Brain microvascular endothelial cell (primary cell): ENCODE measurements at regions not wholly inside any gene's neighbourhood (a gene's known extent, or its start where the extent isn't known, plus 50 kb on each side); places are given as distances from the start of the nearest gene placed in this dataset.

Source experiments
- DNase-seq: peaks from one replicate; pipeline ENCODE4 v3.0.0-alpha.2; 2020
- H3K27ac ChIP-seq: fragments of 250-450 bp; sonication (Bioruptor Pico); 2 replicates; pipeline ENCODE4 v1.5.1; 2020; ENCODE audit warnings: mild to moderate bottlenecking, moderate library complexity
- H3K27me3 ChIP-seq: fragments of 250-450 bp; sonication (Bioruptor Pico); replicated peaks from 2 replicates; pipeline ENCODE4 v1.5.1; 2020; ENCODE audit warnings: mild to moderate bottlenecking
- H3K36me3 ChIP-seq: fragments of 250-450 bp; sonication (Bioruptor Pico); replicated peaks from 2 replicates; pipeline ENCODE4 v1.5.1; 2020; ENCODE audit warnings: mild to moderate bottlenecking
- H3K4me3 ChIP-seq: 2 replicates; pipeline ENCODE4 v1.5.1; 2011; ENCODE audit warnings: low read depth, mild to moderate bottlenecking, control low read depth, low read length, moderate library complexity
- CTCF ChIP-seq: IDR thresholded peaks from 2 replicates; pipeline ENCODE4 v1.5.1; 2011; ENCODE audit warnings: low read depth, mild to moderate bottlenecking, moderate library complexity, low read length, control low read depth, inconsistent platforms; ENCODE audit errors: missing control alignments
- in situ Hi-C: cut with HindIII; loops from 2 replicates; pipeline ENCODE4 v1.10.0; 2017; ENCODE audit warnings: low sequenced_read_pairs, low pct_ligation_motif_present

GRCh38 chr3:117130222-117130621 is 420.6 kb downstream of the TUSC7 start:
- H3K36me3 ChIP-seq = no peaks in the 10 kb centered on the region
- no peak overlapping the region for H3K4me3 ChIP-seq
- in situ Hi-C loops = no loop called here
- DNase-seq = no peak
- H3K27ac ChIP-seq = no peak overlapping the region
- H3K27me3 ChIP-seq = no peaks in the 10 kb centered on the region
- TF ChIP-seq CTCF = no peak

GRCh38 chr3:117131259-117131658 is 421.7 kb downstream of the TUSC7 start:
- Histone ChIP-seq H3K27ac (no peak overlapping the region), H3K27me3 (no peaks in the 10 kb centered on the region), H3K36me3 (no peaks in the 10 kb centered on the region), H3K4me3 (no peak overlapping the region)
- in situ Hi-C loops = no loop called here
- TF ChIP-seq CTCF = no peak
- no peak for DNase-seq

GRCh38 chr3:117133066-117133465 is 423.5 kb downstream of the TUSC7 start:
- Histone ChIP-seq H3K27me3 (no peaks in the 10 kb centered on the region), H3K4me3 (no peak overlapping the region), H3K27ac (no peak overlapping the region), H3K36me3 (no peaks in the 10 kb centered on the region)
- in situ Hi-C loops = no loop called here
- no peak for TF ChIP-seq CTCF
- DNase-seq = no peak

GRCh38 chr3:117135207-117135606 is 425.6 kb downstream of the TUSC7 start:
- no peaks in the 10 kb centered on the region for H3K36me3 ChIP-seq
- DNase-seq = no peak
- in situ Hi-C loops = no loop called here

GRCh38 chr3:117136003-117136402 is 426.4 kb downstream of the TUSC7 start:
- TF ChIP-seq CTCF = no peak
- Histone ChIP-seq H3K27me3 (no peaks in the 10 kb centered on the region), H3K27ac (no peak overlapping the region), H3K4me3 (no peak overlapping the region), H3K36me3 (no peaks in the 10 kb centered on the region)
- no peak for DNase-seq
- in situ Hi-C loops = no loop called here

More at GRCh38 chr3:117135207-117135606, 425.6 kb downstream of the TUSC7 start:
- no peak overlapping the region for H3K4me3 ChIP-seq
- TF ChIP-seq CTCF = no peak
- H3K27ac ChIP-seq = no peak overlapping the region
- no peaks in the 10 kb centered on the region for H3K27me3 ChIP-seq

GRCh38 chr3:117137065-117137464 is 427.5 kb downstream of the TUSC7 start:
- no peak overlapping the region for H3K27ac ChIP-seq
- no peaks in the 10 kb centered on the region for H3K36me3 ChIP-seq
- TF ChIP-seq CTCF = no peak
- DNase-seq = no peak
- no peaks in the 10 kb centered on the region for H3K27me3 ChIP-seq
- in situ Hi-C loops = no loop called here
- H3K4me3 ChIP-seq = no peak overlapping the region
